NCI-H2171 treated with DMSO at 0.1 percent for 48 hours (cell line): ENCODE measurements at regions not wholly inside any gene's neighbourhood (a gene's known extent, or its start where the extent isn't known, plus 50 kb on each side); places are given as distances from the start of the nearest gene placed in this dataset.

Source experiments
- DNase-seq: peaks from one replicate; lab custom pipeline; 2025; lab: John Stamatoyannopoulos, UW

- DNase-seq = no peak
These were observed 59.4 kb upstream of the PLAC1 start for GRCh38 chrX:134717698-134718097.

GRCh38 chrX:134716620-134717012 lies 58.3 kb upstream of the PLAC1 start:
- no peak for DNase-seq

GRCh38 chrX:134715930-134716619 lies 57.8 kb upstream of the PLAC1 start:
- DNase-seq = no peak

DNA sequence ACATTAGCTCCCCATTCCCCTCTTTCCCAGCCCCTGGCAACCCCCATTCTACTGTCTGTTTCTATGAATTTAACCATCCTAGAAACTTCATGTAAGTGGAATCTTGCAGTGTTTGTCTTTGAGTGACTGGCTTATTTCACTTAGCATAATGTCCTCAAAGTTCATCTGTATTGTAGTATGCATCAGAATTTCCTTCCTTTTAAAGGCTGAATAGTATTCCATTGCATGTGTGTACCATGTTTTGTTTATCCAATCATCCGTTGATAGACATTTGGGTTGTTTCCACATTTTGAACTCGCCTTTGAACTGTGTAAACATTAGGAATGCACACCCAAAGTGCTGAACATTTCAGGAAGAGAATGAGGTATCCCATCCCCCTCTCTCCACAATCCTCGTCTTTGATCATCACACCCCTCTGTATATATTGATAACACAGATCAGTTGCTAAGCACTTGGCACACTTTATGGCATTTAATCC lies 56.4 kb upstream of the PLAC1 start:
- DNase-seq = no peak

DNA sequence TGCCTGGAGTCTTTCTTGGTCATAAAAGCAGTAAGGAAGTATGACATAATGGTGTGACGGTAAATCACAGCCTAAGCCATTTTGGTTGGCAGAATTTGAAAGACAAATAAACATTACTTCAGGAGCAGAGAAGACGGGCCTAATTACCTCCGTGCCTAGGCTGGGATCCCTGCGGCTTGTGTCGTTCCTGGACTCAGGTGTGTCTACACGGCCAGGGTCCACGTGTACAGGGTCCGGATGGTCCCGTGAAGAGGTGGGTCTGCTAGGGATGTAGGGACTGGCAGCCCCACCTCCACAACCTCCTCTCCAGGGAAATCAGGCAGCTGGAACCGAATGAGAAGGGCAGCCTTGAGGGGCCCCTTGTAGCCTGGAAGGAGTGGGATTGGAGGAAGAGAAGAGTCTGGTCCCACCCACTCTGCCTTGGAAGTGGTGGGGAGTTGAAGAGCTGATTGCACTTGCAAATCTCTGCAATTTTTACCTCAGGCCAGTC lies 55.4 kb upstream of the PLAC1 start:
- DNase-seq = no peak

GRCh38 chrX:134712272-134712671 lies 54.0 kb upstream of the PLAC1 start:
- no peak for DNase-seq

- DNase-seq = peak; percentile 12
These were observed 53.1 kb upstream of the PLAC1 start for GRCh38 chrX:134711135-134711921.
